D341Med (cell line): ENCODE measurements at regions not wholly inside any gene's neighbourhood (a gene's known extent, or its start where the extent isn't known, plus 50 kb on each side); places are given as distances from the start of the nearest gene placed in this dataset.
"Not testable (repeated sequence)": the region's sequence is repeated elsewhere in the genome, so short reads cannot be mapped to it uniquely, and the experiment has no call there.

Source experiments
- DNase-seq: peaks from one replicate; pipeline ENCODE4 v3.0.0; 2012; ENCODE audit warnings: low spot score

DNA sequence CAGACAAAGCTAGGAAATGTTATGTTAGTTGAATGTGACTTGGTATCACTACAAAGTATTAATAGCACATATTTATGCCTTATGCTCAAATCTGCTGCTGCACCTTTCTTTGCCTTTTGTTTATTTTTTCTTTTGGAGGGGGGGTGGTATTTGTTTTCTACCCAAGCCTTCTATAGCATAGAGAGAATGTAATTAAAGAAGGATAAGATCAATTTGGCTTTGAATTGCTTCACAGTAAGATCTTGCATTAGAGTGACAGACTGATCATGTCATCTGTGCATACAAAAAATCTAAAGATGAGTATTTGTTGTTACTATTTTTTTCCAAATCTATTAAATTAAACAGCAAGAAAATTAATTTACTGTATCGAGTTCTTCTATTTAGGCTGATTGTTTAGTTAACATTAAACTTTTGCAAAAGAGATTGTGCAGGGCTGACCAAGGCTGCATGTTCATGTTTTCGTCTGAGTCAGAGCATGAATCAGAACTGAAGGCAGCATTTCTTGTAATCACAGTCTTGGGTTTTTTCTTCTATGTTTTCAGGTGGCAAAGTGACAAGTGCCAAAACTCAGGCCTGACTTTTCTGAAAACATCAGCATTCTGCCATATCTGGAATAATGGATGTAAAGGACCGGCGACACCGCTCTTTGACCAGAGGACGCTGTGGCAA is 1007.1 kb upstream of the WWC1 start:
- no peak for DNase-seq

GRCh38 chr5:167285591-167285990 is 1005.9 kb upstream of the WWC1 start:
- DNase-seq, result no peak

DNA sequence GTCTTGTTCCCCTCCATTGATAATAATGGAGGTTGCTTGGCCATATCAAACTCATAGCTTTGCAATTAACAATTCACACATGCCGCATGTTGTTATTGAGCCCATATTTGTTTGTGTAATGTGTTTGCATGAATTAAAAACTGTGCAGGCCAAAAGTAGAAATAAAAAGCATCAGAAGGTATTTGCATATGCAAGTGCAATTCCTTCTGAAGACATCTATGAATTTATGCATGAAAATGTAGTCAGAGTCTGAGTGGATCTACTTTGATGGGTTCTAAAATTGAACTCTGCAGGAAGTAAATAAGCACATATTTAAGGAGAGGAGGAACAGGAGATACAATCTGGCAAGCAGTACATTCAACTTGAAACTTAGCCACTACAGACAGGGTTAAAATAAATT is 1004.6 kb upstream of the WWC1 start:
- DNase-seq, result no peak

DNA sequence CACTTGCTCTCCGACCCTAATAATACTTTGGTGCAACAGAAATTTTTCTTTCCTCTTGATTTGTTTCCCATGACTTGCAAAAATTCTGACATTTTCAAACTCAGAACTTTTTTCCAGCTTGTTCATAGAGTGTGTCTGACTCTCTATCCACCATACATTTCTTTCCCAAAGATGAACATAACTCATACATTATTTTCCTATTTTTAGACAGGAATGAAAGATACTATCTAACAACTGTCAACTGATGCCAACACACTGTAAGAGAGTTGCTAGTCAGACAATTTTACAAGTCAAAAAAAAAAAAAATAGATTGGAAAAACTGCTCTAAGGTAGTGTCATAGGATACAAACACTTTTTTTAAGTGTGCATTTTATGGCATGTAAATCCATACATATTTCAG is 1001.0 kb upstream of the WWC1 start:
- DNase-seq, result no peak

GRCh38 chr5:167294882-167295680 is 996.4 kb upstream of the WWC1 start:
- DNase-seq, result no peak

DNA sequence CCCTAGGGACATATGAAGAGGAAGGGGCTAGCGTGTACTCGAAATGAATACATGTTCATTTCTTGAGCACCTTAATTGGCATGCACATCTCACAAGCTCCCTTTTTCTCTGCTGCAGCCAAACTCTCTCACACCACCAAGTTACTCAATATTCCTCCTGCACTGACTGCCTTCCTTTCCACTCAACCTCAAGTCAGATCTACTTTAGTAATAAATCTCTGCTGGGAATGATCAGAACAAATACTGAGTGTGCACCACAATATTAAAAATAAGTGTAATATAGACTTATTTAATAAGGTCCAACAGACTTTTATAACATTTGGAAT is 995.8 kb upstream of the WWC1 start:
- DNase-seq, result no peak

DNA sequence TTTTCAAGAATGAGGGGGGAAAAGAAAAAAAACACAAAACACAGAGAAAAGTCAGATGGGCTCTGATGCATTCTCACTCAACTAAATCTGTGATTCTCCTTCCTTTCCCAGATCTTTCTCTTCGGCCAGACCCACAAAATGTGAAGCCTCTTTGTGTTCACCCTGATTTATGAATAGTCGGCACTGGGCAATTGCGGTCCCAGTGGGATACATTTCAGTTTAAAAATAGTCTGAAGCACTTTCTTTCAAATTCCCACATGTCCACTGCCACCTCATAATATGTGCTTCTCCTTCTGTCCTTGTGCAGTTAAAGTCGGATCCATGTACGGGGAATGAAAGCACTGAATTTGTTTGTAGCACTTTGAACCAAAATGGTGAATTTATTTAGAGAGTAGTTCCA is 995.4 kb upstream of the WWC1 start:
- DNase-seq, result no peak

GRCh38 chr5:167296661-167297060 is 994.8 kb upstream of the WWC1 start:
- DNase-seq, result no peak

GRCh38 chr5:167299861-167300260 is 991.6 kb upstream of the WWC1 start:
- DNase-seq, result not testable (repeated sequence)

DNA sequence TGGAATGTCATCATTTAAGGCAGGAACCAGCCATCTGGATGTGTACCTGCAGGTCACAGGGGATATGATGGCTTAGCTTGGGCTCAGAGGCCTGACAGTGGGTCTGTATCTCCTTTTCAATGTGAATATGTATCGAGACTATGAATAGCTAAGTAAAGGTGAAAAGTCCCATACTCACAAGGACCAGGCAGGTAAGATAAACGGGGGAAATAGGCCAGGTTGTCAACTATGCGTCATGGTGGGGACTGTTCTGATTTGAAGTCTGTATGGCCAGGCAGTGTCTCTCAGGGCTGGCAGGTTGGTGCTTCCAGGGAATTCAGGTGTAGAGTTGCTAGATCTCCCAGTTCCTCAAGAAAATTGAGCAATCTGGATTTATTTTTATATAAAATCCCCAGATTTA is 987.9 kb upstream of the WWC1 start:
- DNase-seq, result no peak

- no peak for DNase-seq
Measured at GRCh38 chr5:167304834-167305469, 986.5 kb upstream of the WWC1 start.

- no peak for DNase-seq
Measured at GRCh38 chr5:167305591-167306213, 985.7 kb upstream of the WWC1 start.

DNA sequence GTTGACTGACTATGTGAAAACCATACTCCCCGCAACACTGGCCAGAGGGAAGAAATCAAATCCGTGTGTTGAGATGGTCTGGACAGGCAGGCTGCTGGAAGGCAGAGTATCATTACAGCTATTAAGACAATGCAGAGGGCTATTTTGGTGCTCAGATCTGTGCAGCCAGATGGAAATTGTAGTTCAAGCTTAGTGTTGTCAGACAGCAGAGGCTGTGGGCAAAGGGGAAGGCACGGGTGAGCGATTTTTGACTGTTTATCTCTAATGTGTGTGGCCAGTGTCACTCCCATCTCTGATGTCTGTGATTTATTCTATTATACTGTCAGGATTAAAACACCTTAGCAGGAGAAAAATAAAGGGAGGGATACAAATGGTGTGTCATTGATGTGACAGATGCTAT is 984.4 kb upstream of the WWC1 start:
- DNase-seq, result no peak

GRCh38 chr5:167308466-167308865 is 983.0 kb upstream of the WWC1 start:
- no peak for DNase-seq

DNA sequence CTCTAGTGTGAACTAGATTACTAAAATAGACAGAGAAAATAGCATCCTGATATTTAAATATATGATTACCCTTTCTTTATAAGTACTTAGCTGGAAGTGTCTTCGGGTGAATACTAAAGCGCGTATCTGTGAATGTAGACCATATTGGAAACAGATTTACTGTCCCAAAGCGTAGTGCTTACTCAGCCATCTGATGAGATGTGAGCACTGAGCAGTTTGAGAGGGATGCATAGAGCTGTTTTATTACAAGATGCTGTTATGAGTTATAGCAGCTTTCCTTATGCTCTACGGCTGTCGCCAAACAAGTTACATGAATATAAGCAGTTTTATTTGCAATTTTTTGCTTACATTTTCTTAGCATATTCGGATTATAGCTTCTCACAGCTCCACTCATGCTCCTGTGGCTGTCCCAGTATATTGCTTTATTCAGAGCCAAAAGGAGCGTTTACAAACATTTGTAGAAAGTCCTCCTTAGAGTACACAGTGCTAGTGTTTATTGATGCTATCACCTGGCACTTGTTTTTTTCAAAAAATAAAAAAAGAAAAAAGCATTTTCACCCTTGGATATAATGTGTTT is 981.4 kb upstream of the WWC1 start:
- no peak for DNase-seq

GRCh38 chr5:167311340-167311739 is 980.1 kb upstream of the WWC1 start:
- no peak for DNase-seq

GRCh38 chr5:167312225-167312624 is 979.2 kb upstream of the WWC1 start:
- DNase-seq, result no peak

- no peak for DNase-seq
Measured at GRCh38 chr5:167315762-167316161, 975.7 kb upstream of the WWC1 start.

GRCh38 chr5:167317884-167318283 is 973.6 kb upstream of the WWC1 start:
- DNase-seq, result no peak

- DNase-seq, result no peak
Measured at GRCh38 chr5:167319243-167319642, 972.2 kb upstream of the WWC1 start.

DNA sequence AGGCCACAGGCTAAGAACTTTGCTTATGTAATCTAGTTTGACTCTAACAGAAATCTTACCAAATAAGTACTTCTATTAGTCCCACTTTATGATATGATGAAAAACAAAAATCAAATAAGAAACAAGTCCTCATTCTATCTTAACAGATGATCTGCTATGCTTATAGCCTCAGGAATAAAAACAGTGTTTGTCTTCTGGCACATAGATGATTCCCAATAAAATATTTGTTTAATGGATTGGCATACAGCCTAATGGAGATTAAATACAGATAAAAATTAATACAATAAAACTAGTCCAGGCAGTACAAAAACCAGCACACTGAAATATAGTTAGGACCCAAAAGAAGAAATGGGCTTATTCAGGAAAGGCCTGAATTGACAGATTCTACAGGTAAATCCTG is 971.4 kb upstream of the WWC1 start:
- no peak for DNase-seq

GRCh38 chr5:167332309-167332708 is 959.1 kb upstream of the WWC1 start:
- DNase-seq, result no peak

GRCh38 chr5:167336161-167336560 is 955.3 kb upstream of the WWC1 start:
- no peak for DNase-seq
